ENCODE measurements at regions not wholly inside any gene's neighbourhood (a gene's known extent, or its start where the extent isn't known, plus 50 kb on each side); places are given as distances from the start of the nearest gene placed in this dataset.
A peak's percentile ranks its signal among the peaks of the same experiment; 100 is the strongest.

- Histone ChIP-seq H3K4me3 (ENCODE audit: low read length, poor library complexity, severe bottlenecking) (no peak overlapping the region), H4K20me1 (ENCODE audit: insufficient read depth, low read length, poor library complexity, severe bottlenecking) (no peaks in the 10 kb centered on the region), H3K9me2 (replicated peaks; ENCODE audit: low read depth, low read length) (no peaks in the 10 kb centered on the region), H3K4me1 (ENCODE audit: insufficient read depth, low read length, poor library complexity, severe bottlenecking) (no peaks in the 10 kb centered on the region), H3K9ac (ENCODE audit: low read depth, low read length, poor library complexity, severe bottlenecking) (no peak overlapping the region), H3K9me3 (ENCODE audit: insufficient read depth, low read depth, low read length) (no peaks in the 10 kb centered on the region; the same call in 1 of the 2 replicates), H3K79me2 (ENCODE audit: insufficient read depth, low read length) (no peaks in the 10 kb centered on the region), H3K27me3 (ENCODE audit: insufficient read depth, low read length, poor library complexity, severe bottlenecking) (no peaks in the 10 kb centered on the region), H2AFZ (ENCODE audit: low read length) (no peak overlapping the region), H3K4me2 (ENCODE audit: low read depth, low read length, poor library complexity, severe bottlenecking) (no peak overlapping the region), H3F3A (ENCODE audit: low read depth) (no peaks in the 10 kb centered on the region), H3K36me3 (ENCODE audit: insufficient read depth, low read length) (no peaks in the 10 kb centered on the region)
- no peak for TF ChIP-seq EZH2phosphoT487 (IDR thresholded peaks at IDR 0.05; ENCODE audit: borderline replicate concordance)
- TF ChIP-seq CTCF (conservative IDR thresholded peaks at IDR 0.05; ENCODE audit: low read length), result 0 out of 2 replicates have a peak, but pooled peaks have one; percentile 8
These were observed 61.4 kb upstream of the ABCB5 start for GRCh38 chr7:20554072-20554471.

GRCh38 chr7:20556091-20556490 lies 59.4 kb upstream of the ABCB5 start:
- Histone ChIP-seq H3K79me2 (ENCODE audit: insufficient read depth, low read length) (no peaks in the 10 kb centered on the region), H3K9ac (ENCODE audit: low read depth, low read length, poor library complexity, severe bottlenecking) (no peak overlapping the region), H4K20me1 (ENCODE audit: insufficient read depth, low read length, poor library complexity, severe bottlenecking) (no peaks in the 10 kb centered on the region), H3K36me3 (ENCODE audit: insufficient read depth, low read length) (no peaks in the 10 kb centered on the region), H3K4me2 (ENCODE audit: low read depth, low read length, poor library complexity, severe bottlenecking) (no peak overlapping the region), H3K9me2 (replicated peaks; ENCODE audit: low read depth, low read length) (no peaks in the 10 kb centered on the region), H3K27me3 (ENCODE audit: insufficient read depth, low read length, poor library complexity, severe bottlenecking) (no peaks in the 10 kb centered on the region), H3K4me1 (ENCODE audit: insufficient read depth, low read length, poor library complexity, severe bottlenecking) (no peaks in the 10 kb centered on the region), H2AFZ (ENCODE audit: low read length) (no peak overlapping the region), H3F3A (ENCODE audit: low read depth) (no peaks in the 10 kb centered on the region), H3K4me3 (ENCODE audit: low read length, poor library complexity, severe bottlenecking) (no peak overlapping the region), H3K9me3 (ENCODE audit: insufficient read depth, low read depth, low read length) (no peaks in the 10 kb centered on the region; the same call in 1 of the 2 replicates)
- TF ChIP-seq EZH2phosphoT487 (IDR thresholded peaks at IDR 0.05; ENCODE audit: borderline replicate concordance), result no peak

GRCh38 chr7:20557116-20557515 lies 58.4 kb upstream of the ABCB5 start:
- H3K9ac ChIP-seq (ENCODE audit: low read depth, low read length, poor library complexity, severe bottlenecking), result no peak overlapping the region
- no peaks in the 10 kb centered on the region for H3K36me3 ChIP-seq (ENCODE audit: insufficient read depth, low read length)
- peak overlapping the region; percentile 42; the same call in 1 of the 2 replicates for H2AFZ ChIP-seq (ENCODE audit: low read length)
- no peak for TF ChIP-seq EZH2phosphoT487 (IDR thresholded peaks at IDR 0.05; ENCODE audit: borderline replicate concordance)
- no peak for TF ChIP-seq CTCF (conservative IDR thresholded peaks at IDR 0.05; ENCODE audit: low read length)
- H3F3A ChIP-seq (ENCODE audit: low read depth), result no peaks in the 10 kb centered on the region
- H3K4me1 ChIP-seq (ENCODE audit: insufficient read depth, low read length, poor library complexity, severe bottlenecking), result no peaks in the 10 kb centered on the region
- no peak overlapping the region for H3K4me3 ChIP-seq (ENCODE audit: low read length, poor library complexity, severe bottlenecking)
- no peaks in the 10 kb centered on the region for H3K79me2 ChIP-seq (ENCODE audit: insufficient read depth, low read length)
- H3K9me2 ChIP-seq (replicated peaks; ENCODE audit: low read depth, low read length), result no peaks in the 10 kb centered on the region
- no peaks in the 10 kb centered on the region for H4K20me1 ChIP-seq (ENCODE audit: insufficient read depth, low read length, poor library complexity, severe bottlenecking)
- no peaks in the 10 kb centered on the region; the same call in 1 of the 2 replicates for H3K9me3 ChIP-seq (ENCODE audit: insufficient read depth, low read depth, low read length)
- no peak overlapping the region for H3K4me2 ChIP-seq (ENCODE audit: low read depth, low read length, poor library complexity, severe bottlenecking)
- H3K27me3 ChIP-seq (ENCODE audit: insufficient read depth, low read length, poor library complexity, severe bottlenecking), result no peaks in the 10 kb centered on the region

All from Loucy (cell line).